H1 (cell line): ENCODE measurements at regions not wholly inside any gene's neighbourhood (a gene's known extent, or its start where the extent isn't known, plus 50 kb on each side); places are given as distances from the start of the nearest gene placed in this dataset.

Experiments used
- CTCF ChIA-PET: fragments of 300-600 bp; sonication (Branson Sonifier 250); formaldehyde crosslinking; loops from one replicate; lab custom pipeline; 2021; ENCODE audit not compliant: partially characterized antibody; lab: Charles Lee
- POLR2A ChIA-PET: fragments of 300-600 bp; sonication (Branson Sonifier 250); formaldehyde crosslinking; loops from one replicate; lab custom pipeline; 2021; ENCODE audit warnings: inconsistent platforms; ENCODE audit not compliant: partially characterized antibody; lab: Charles Lee
- DNase-seq, 2 experiments: peaks; one replicate each; pipeline versions ENCODE4 v3.0.0 to v3.0.0-alpha.2; 2010 to 2022; ENCODE audit warnings: low spot score in 2 of 2, low read depth in 1 of 2, mixed read lengths in 1 of 2
- FAIRE-seq: peaks from 2 replicates; lab custom pipeline; 2011; peaks lifted over from hg19 to GRCh38; lab: Jason Lieb, UNC
- H2AFZ ChIP-seq: 2 replicates; pipeline ENCODE4 v1.8.1; 2012; ENCODE audit warnings: low read length, inconsistent platforms
- H2AK5ac ChIP-seq: 2 replicates; pipeline ENCODE4 v1.6.1; 2013; ENCODE audit warnings: low read depth, low read length
- H2BK120ac ChIP-seq: replicated peaks from 2 replicates; pipeline ENCODE3; 2013; ENCODE audit warnings: low read depth, low read length, inconsistent platforms
- H2BK12ac ChIP-seq: 2 replicates; pipeline ENCODE4 v1.6.1; 2013; ENCODE audit warnings: low read depth, low read length
- H2BK15ac ChIP-seq: 2 replicates; pipeline ENCODE4 v1.6.1; 2013; ENCODE audit warnings: low read length
- H2BK20ac ChIP-seq: 2 replicates; pipeline ENCODE4 v1.6.1; 2013; ENCODE audit warnings: low read length
- H2BK5ac ChIP-seq: 2 replicates; pipeline ENCODE4 v1.6.1; 2013; ENCODE audit warnings: low read depth, low read length
- H3K14ac ChIP-seq: 2 replicates; pipeline ENCODE4 v1.6.1; 2013; ENCODE audit warnings: inconsistent platforms; ENCODE audit not compliant: insufficient read length
- H3K18ac ChIP-seq: 2 replicates; pipeline ENCODE4 v1.6.1; 2013; ENCODE audit warnings: low read length; ENCODE audit errors: extremely low read depth
- H3K23ac ChIP-seq: 2 replicates; pipeline ENCODE4 v1.6.1; 2013; ENCODE audit warnings: inconsistent platforms; ENCODE audit not compliant: insufficient read length
- H3K23me2 ChIP-seq: 2 replicates; pipeline ENCODE4 v1.6.1; 2013; ENCODE audit warnings: low read depth, low read length
- H3K27ac ChIP-seq: 2 replicates; pipeline ENCODE4 v1.6.1; 2011; ENCODE audit warnings: low read depth, low read length, inconsistent platforms
- H3K27me3 ChIP-seq, 4 experiments: replicated peaks in 1 of 4; 1 replicate in 1 of 4; 2 replicates in 3 of 4; pipeline versions ENCODE4 v1.6.1 to v1.8.1; 2011 to 2013; ENCODE audit warnings: low read length in 3 of 4, mild to moderate bottlenecking in 3 of 4, inconsistent platforms in 2 of 4, mixed read lengths in 2 of 4, moderate library complexity in 1 of 4; ENCODE audit not compliant: control insufficient read depth in 3 of 4, insufficient read depth in 3 of 4; ENCODE audit errors: extremely low read depth in 1 of 4
- H3K36me3 ChIP-seq, 4 experiments: 2 replicates each; pipeline versions ENCODE4 v1.6.1 to v1.8.1; 2011 to 2013; ENCODE audit warnings: mild to moderate bottlenecking in 4 of 4, low read length in 3 of 4, moderate library complexity in 2 of 4, control low read depth in 1 of 4, inconsistent platforms in 1 of 4; ENCODE audit not compliant: insufficient read depth in 4 of 4, control insufficient read depth in 2 of 4
- H3K4ac ChIP-seq: replicated peaks from 2 replicates; pipeline ENCODE3; 2013; ENCODE audit warnings: low read length, low read depth, mixed read lengths, inconsistent platforms; ENCODE audit not compliant: insufficient read length
- H3K4me1 ChIP-seq, 4 experiments: replicated peaks in 1 of 4; 1 replicate in 1 of 4; 2 replicates in 3 of 4; pipeline versions ENCODE4 v1.6.1 to v1.8.1; 2011 to 2013; ENCODE audit warnings: low read length in 3 of 4, inconsistent platforms in 2 of 4, mixed read lengths in 1 of 4; ENCODE audit not compliant: insufficient read depth in 4 of 4, control insufficient read depth in 3 of 4
- H3K4me2 ChIP-seq, 2 experiments: 2 replicates each; pipeline versions ENCODE4 v1.6.1 to v1.8.1; 2011 to 2013; ENCODE audit warnings: low read depth in 2 of 2, low read length in 2 of 2, control low read depth in 1 of 2, inconsistent platforms in 1 of 2, mild to moderate bottlenecking in 1 of 2; ENCODE audit not compliant: insufficient read depth in 1 of 2
- H3K4me3 ChIP-seq, 4 experiments: fragments of 200-600, 300-600 bp in 1 of 4; sonication (generic), shearing (Covaris generic), sonication (Bioruptor Twin) in 1 of 4; 2 replicates each; pipeline versions ENCODE4 v1.5.1 to v1.8.1; 2011 to 2016; ENCODE audit warnings: low read length in 4 of 4, low read depth in 3 of 4, control low read depth in 2 of 4, inconsistent platforms in 2 of 4, mild to moderate bottlenecking in 2 of 4, mixed read lengths in 1 of 4, moderate library complexity in 1 of 4; ENCODE audit not compliant: insufficient read depth in 2 of 4; ENCODE audit errors: extremely low read depth in 1 of 4
- H3K56ac ChIP-seq: replicated peaks from 2 replicates; pipeline ENCODE3; 2013; ENCODE audit warnings: low read depth, mild to moderate bottlenecking, mixed read lengths, low read length, inconsistent platforms; ENCODE audit not compliant: insufficient read length
- H3K79me1 ChIP-seq: 2 replicates; pipeline ENCODE4 v1.6.1; 2013; ENCODE audit warnings: low read depth, low read length, control low read depth
- H3K79me2 ChIP-seq, 2 experiments: 2 replicates each; pipeline versions ENCODE4 v1.6.1 to v1.8.1; 2012 to 2013; ENCODE audit warnings: low read length in 2 of 2, mild to moderate bottlenecking in 2 of 2, inconsistent platforms in 1 of 2; ENCODE audit not compliant: insufficient read depth in 2 of 2, control insufficient read depth in 1 of 2
- H3K9ac ChIP-seq, 4 experiments: replicated peaks in 1 of 4; 1 replicate in 1 of 4; 2 replicates in 3 of 4; pipeline versions ENCODE4 v1.6.1 to v1.8.1; 2011 to 2013; ENCODE audit warnings: low read depth in 3 of 4, low read length in 3 of 4, control low read depth in 2 of 4, mild to moderate bottlenecking in 2 of 4, moderate library complexity in 2 of 4, inconsistent platforms in 1 of 4; ENCODE audit errors: extremely low read depth in 1 of 4
- H3K9me3 ChIP-seq, 2 experiments: 2 replicates each; pipeline versions ENCODE4 v1.6.1 to v1.8.1; 2012 to 2013; ENCODE audit warnings: mild to moderate bottlenecking in 2 of 2, moderate library complexity in 2 of 2, control low read depth in 1 of 2, inconsistent platforms in 1 of 2, low read depth in 1 of 2, low read length in 1 of 2, mixed read lengths in 1 of 2; ENCODE audit not compliant: insufficient read depth in 2 of 2
- H4K20me1 ChIP-seq, 2 experiments: replicated peaks in 1 of 2; 2 replicates each; pipeline versions ENCODE3 to v1.8.1; 2011 to 2013; ENCODE audit warnings: inconsistent platforms in 2 of 2, low read length in 2 of 2, mild to moderate bottlenecking in 1 of 2; ENCODE audit not compliant: insufficient read depth in 2 of 2, control insufficient read depth in 1 of 2
- H4K5ac ChIP-seq: 2 replicates; pipeline ENCODE4 v1.6.1; 2013; ENCODE audit warnings: low read length, low read depth, mixed read lengths, inconsistent platforms; ENCODE audit not compliant: insufficient read length
- H4K8ac ChIP-seq: 2 replicates; pipeline ENCODE4 v1.8.0; 2013; ENCODE audit warnings: mild to moderate bottlenecking, moderate library complexity, low read length, inconsistent platforms; ENCODE audit not compliant: insufficient read depth; ENCODE audit errors: extremely low read depth
- H4K91ac ChIP-seq: replicated peaks from 2 replicates; pipeline ENCODE3; 2013; ENCODE audit warnings: low read length, mixed read lengths, inconsistent platforms; ENCODE audit not compliant: insufficient read length
- ASH2L ChIP-seq: fragments of 200-600, 300-600 bp; sonication (generic); IDR thresholded peaks from one replicate; pipeline ENCODE4 v1.7.1; 2017; ENCODE audit warnings: low read length
- FOSL1 ChIP-seq: IDR thresholded peaks from 2 replicates; pipeline ENCODE4 v1.6.1; 2011; ENCODE audit warnings: mild to moderate bottlenecking, low read depth, low read length, moderate library complexity; ENCODE audit not compliant: insufficient read depth
- SP1 ChIP-seq: IDR thresholded peaks from 2 replicates; pipeline ENCODE4 v1.6.1; 2011; ENCODE audit warnings: low read depth, low read length
- SRF ChIP-seq: IDR thresholded peaks from 2 replicates; pipeline ENCODE4 v1.6.1; 2011; ENCODE audit warnings: mild to moderate bottlenecking, low read depth, low read length, moderate library complexity
- TEAD4 ChIP-seq: IDR thresholded peaks from 2 replicates; pipeline ENCODE4 v1.6.1; 2012; ENCODE audit warnings: low read depth, low read length, inconsistent platforms, mixed read lengths
- YY1 ChIP-seq: IDR thresholded peaks from 2 replicates; pipeline ENCODE4 v1.6.1; 2011; ENCODE audit warnings: low read depth, mild to moderate bottlenecking, low read length
- WGBS, 2 experiments: shearing (Covaris generic) in 1 of 2; methylation state at CpG; one replicate each; pipeline versions ENCODE4 v1.1.6 to v1.1.7; 2013 to 2015; ENCODE audit warnings: low lambda C conversion rate in 2 of 2, mixed read lengths in 2 of 2, inconsistent platforms in 1 of 2, low coverage in 1 of 2, missing lambda C conversion rate in 1 of 2; ENCODE audit not compliant: insufficient replicate concordance in 2 of 2, insufficient coverage in 1 of 2, insufficient read length in 1 of 2; ENCODE audit errors: extremely low coverage in 1 of 2, missing lambda C conversion rate in 1 of 2; 5-methylcytosine and 5-hydroxymethylcytosine counted together
- TF ChIP-seq, protein P1 (sequence below), 3 experiments: IDR thresholded peaks; 1 replicate in 2 of 3; 2 replicates in 1 of 3; pipeline versions ENCODE4 v1.5.1 to v1.6.1; 2011; ENCODE audit warnings: low read length in 3 of 3, mild to moderate bottlenecking in 3 of 3, inconsistent platforms in 2 of 3, low read depth in 1 of 3, moderate library complexity in 1 of 3; ENCODE audit not compliant: insufficient read depth in 1 of 3; ENCODE audit errors: control extremely low read depth in 1 of 3

DNA sequence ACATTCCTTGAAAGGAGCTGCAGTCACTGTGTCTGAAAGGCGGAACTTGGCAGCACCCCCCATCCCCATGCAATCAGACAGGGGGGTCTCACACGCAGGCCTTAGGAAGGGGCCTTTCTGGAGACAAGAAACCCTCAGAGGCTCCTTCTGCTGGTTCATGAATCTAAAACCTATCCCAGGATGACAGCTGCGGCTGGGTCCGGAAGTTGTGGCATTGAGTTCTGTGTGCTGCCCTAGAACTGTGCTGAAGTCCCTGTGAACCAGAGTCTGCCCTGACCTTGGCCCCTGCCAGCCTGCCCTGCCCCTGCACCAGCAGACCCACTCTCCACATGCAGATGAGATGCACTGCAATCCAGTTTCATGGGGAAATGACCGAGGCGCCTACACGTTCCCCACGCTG, 268.0 kb downstream of the CTTN start:
- Histone ChIP-seq H3K9ac (no peak overlapping the region), H3K36me3 (no peaks in the 10 kb centered on the region), H4K20me1 (no peaks in the 10 kb centered on the region), H3K79me1 (no peaks in the 10 kb centered on the region), H3K4ac (no peak overlapping the region), H4K8ac (no peak overlapping the region), H3K4me3 (no peak overlapping the region), H2BK20ac (no peak overlapping the region), H3K23ac (no peak overlapping the region), H3K9me3 (no peaks in the 10 kb centered on the region), H2BK5ac (no peak overlapping the region), H4K5ac (no peak overlapping the region), H4K91ac (no peak overlapping the region), H2BK120ac (no peak overlapping the region), H3K14ac (no peak overlapping the region), H2BK15ac (no peak overlapping the region), H3K27ac (no peak overlapping the region), H3K4me1 (peaks cover 4 to 23% (median 18%) of the 10 kb centered on the region in 4 experiments), H3K4me2 (no peak overlapping the region), H3K27me3 (no peaks in the 10 kb centered on the region; a peak in 1 of 7 replicates), H3K56ac (no peak overlapping the region), H2AK5ac (no peak overlapping the region), H2BK12ac (no peak overlapping the region), H3K23me2 (peaks cover 4% of the 10 kb centered on the region; the same call in 1 of the 2 replicates), H3K18ac (no peak overlapping the region), H2AFZ (no peak overlapping the region), H3K79me2 (no peaks in the 10 kb centered on the region)
- ChIA-PET POLR2A (interaction anchor here (1.6 kb wide), 1 partner anchor 16 kb away, joined by 3 read pairs; no protein-coding TSS in a partner anchor), CTCF (interaction anchor here (1.5 kb wide), 1 partner anchor 9 kb away, joined by 3 read pairs; no protein-coding TSS in a partner anchor)
- no peak for FAIRE-seq
- no peak for TF ChIP-seq TEAD4
- TF ChIP-seq SRF: no peak
- TF ChIP-seq FOSL1: no peak
- TF ChIP-seq SP1: no peak
- TF ChIP-seq YY1: no peak
- TF ChIP-seq ASH2L: no peak
- TF ChIP-seq, protein P1, sequence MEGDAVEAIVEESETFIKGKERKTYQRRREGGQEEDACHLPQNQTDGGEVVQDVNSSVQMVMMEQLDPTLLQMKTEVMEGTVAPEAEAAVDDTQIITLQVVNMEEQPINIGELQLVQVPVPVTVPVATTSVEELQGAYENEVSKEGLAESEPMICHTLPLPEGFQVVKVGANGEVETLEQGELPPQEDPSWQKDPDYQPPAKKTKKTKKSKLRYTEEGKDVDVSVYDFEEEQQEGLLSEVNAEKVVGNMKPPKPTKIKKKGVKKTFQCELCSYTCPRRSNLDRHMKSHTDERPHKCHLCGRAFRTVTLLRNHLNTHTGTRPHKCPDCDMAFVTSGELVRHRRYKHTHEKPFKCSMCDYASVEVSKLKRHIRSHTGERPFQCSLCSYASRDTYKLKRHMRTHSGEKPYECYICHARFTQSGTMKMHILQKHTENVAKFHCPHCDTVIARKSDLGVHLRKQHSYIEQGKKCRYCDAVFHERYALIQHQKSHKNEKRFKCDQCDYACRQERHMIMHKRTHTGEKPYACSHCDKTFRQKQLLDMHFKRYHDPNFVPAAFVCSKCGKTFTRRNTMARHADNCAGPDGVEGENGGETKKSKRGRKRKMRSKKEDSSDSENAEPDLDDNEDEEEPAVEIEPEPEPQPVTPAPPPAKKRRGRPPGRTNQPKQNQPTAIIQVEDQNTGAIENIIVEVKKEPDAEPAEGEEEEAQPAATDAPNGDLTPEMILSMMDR (IDR thresholded peaks at IDR 0.05; ENCODE audit: control extremely low read depth in 1 of 3, insufficient read depth in 1 of 3, low read depth in 1 of 3, low read length in 3 of 3): no peak
- no peak for DNase-seq
- 86% methylated on average over 8 of the region's 8 CpGs; no CpG with 5 or more reads in 1 of the 2 experiments for WGBS, 2 experiments
